Stomach (tissue), 4 donors: ENCODE measurements at regions not wholly inside any gene's neighbourhood (a gene's known extent, or its start where the extent isn't known, plus 50 kb on each side); places are given as distances from the start of the nearest gene placed in this dataset.

Experiments
- CTCF ChIP-seq, 7 experiments: fragments of 450-650 bp in 4 of 7; fragments of 200-600 bp in 3 of 7; sonication (generic) in 3 of 7; IDR thresholded peaks; one replicate each; pipeline ENCODE4 v1.5.1; 2016 to 2019; ENCODE audit warnings: antibody characterized with exemption in 7 of 7, control low read depth in 2 of 7, mild to moderate bottlenecking in 1 of 7
- EP300 ChIP-seq: sonication (generic); formaldehyde crosslinking; IDR thresholded peaks from one replicate; pipeline ENCODE4 v1.6.1; 2017; ENCODE audit warnings: antibody characterized with exemption
- POLR2A ChIP-seq, 4 donors: fragments of 450-650 bp; IDR thresholded peaks; one replicate each; pipeline ENCODE4 v1.6.1; 2016; ENCODE audit warnings: antibody characterized with exemption in 4 of 4, control low read depth in 2 of 4, mild to moderate bottlenecking in 1 of 4, moderate library complexity in 1 of 4
- POLR2AphosphoS5 ChIP-seq, 3 donors: sonication (generic); formaldehyde crosslinking; IDR thresholded peaks; one replicate each; pipeline ENCODE4 v1.6.1; 2016; ENCODE audit warnings: antibody characterized with exemption in 3 of 3

- TF ChIP-seq CTCF (IDR thresholded peaks at IDR 0.05) = no peak
- no peak for TF ChIP-seq POLR2A (IDR thresholded peaks at IDR 0.05)
- no peak for TF ChIP-seq EP300
- TF ChIP-seq POLR2AphosphoS5 (IDR thresholded peaks at IDR 0.05) = no peak
Observed at GRCh38 chr1:198939956-198940355, 301.1 kb downstream of the PTPRC start.
